LNCAP (cell line): ENCODE measurements at regions not wholly inside any gene's neighbourhood (a gene's known extent, or its start where the extent isn't known, plus 50 kb on each side); places are given as distances from the start of the nearest gene placed in this dataset.

Experiments
- CTCF ChIP-seq: fragments of 450-650 bp; IDR thresholded peaks from 2 replicates; pipeline ENCODE4 v1.5.1; 2017; ENCODE audit warnings: mild to moderate bottlenecking

DNA sequence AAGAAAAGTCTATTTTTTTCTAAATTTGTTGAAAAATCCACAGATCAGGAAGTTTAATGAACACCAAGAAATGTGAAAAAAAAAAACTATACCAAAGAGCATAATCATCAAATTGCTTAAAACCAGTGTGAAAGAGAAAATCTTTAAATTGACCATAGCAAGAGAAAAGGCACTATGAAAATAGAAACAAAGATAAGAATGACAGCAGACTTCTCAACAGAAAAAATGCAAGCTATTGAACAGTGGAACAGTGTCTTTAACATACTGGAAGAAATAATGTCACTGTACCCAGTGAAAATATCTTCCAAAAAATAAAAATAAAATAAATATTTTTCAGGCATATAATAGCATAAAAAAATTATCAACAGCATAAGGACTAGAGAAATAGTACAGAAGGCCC lies 243.0 kb upstream of the GJB5 start:
- no peak for TF ChIP-seq CTCF

DNA sequence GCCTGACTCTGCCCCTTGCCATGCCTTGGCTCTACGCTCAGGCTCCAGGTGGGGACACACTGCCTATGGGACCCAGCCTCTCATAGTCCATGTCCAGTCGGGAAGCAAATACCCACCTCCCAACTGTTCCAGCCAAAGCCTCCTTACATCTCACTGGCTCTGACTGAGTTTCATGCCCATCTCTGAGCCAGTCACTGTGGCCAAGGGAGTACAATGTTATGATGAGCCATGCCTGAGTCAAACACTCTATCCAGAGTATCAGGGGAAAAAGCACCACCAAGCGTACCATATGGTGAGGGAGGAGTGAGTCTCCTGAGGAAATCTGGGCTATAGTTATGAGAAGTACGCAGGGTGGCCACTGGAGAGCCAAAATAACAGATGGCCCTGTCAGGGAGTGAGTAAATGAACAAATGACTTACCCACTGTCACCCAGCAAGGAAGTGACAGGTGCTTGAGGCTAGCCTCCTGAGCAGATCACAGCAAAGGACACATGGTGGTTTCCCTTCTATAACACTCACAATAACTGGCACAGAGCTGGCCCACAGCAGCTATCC lies 236.6 kb upstream of the GJB5 start:
- TF ChIP-seq CTCF = no peak

DNA sequence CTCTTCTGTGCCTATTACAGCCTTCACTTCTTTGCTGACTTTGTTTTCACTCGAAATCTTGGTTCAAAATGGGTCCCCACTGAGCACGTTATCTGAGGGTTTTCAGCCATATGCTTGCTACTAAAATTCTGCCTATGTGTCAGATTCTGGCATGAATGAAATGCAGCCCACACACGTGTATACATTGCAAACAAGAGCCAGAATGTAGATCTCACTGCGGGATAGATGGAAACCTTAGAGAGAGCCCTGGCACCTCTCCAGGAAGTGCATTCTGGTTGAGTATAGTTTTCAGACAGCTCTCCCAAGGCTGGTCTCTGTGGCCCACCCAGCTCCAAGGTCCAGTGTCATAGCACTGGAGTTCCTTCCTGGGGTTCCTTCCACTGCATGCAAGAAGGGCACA lies 234.7 kb upstream of the GJB5 start:
- no peak for TF ChIP-seq CTCF

DNA sequence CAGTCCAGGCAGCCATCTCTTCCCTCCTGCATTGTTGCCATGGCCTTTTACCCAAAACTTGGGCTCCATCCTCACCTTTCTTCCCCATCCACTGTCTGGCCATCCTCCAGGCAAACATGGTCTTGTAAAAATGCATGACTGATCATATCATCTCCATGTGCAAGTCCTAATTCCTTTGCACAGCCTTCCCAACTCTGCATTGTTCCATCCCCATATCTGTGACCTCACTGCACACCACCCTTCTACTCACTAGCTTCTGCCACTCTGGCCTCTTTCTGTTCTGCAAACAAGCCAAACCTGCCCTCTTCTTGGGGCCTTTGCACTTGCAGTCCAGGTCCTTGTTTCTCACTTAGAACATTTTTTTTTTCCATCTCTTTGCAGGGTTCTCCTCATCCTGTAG lies 230.1 kb upstream of the GJB5 start:
- no peak for TF ChIP-seq CTCF

DNA sequence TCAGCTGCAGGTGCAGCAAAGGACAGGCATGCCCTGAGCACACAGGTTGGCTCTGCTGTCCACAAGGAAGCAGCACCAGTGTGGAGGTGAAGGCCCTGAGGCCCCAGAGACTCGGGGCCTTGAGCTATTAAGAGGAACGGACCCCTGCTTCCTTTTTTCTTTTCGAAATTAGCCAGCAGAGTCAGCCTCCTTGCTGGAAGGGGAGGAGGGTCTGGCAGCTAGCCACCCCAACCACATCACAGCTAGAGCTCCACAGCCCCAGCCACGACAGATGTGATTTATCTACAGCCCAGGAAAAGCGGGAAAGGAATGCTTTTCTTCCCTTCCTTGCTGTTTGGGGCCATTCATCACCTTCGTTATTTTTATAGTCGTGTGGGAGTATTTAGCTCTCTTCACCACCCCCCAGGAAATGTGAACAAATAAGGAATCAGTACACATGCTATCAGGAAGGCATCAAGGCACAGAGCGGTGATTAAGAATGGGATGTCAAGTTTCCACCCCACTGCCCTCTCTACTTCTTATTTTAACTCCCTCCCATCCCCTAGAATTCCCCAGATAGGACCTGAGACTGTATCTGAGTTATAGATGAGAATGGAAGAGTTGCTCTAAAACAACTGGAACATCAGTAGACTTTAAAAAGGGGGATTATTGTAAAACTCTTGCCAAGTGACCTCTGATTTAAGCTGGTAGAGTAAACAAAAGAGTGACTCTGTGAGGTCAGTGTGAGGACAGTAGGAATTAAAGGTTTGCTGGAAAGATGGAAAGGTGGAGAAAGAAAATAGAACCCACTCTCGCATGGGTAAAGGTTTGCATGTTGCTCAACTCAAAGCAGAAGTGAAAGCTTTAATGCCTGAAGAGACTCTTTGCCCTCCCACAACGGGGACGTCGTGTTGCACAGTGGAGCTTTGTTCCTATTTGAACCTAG lies 224.7 kb upstream of the GJB5 start:
- no peak for TF ChIP-seq CTCF

- no peak for TF ChIP-seq CTCF
Measured at GRCh38 chr1:34532113-34532512, 222.7 kb upstream of the GJB5 start.

GRCh38 chr1:34538481-34538880 lies 216.4 kb upstream of the GJB5 start:
- no peak for TF ChIP-seq CTCF
